ENCODE measurements at regions not wholly inside any gene's neighbourhood (a gene's known extent, or its start where the extent isn't known, plus 50 kb on each side); places are given as distances from the start of the nearest gene placed in this dataset.

- Histone ChIP-seq H3K23ac (ENCODE audit: low read depth, low read length) (peak overlapping the region; percentile 1; the same call in 1 of the 2 replicates), H3K9me3 (ENCODE audit: control insufficient read depth, insufficient read depth, low read length) (no peaks in the 10 kb centered on the region), H3K18ac (ENCODE audit: low read depth, low read length) (no peak overlapping the region), H3K9ac (ENCODE audit: low read depth, low read length) (no peak overlapping the region), H2AFZ (replicated peaks; ENCODE audit: low read length, poor library complexity) (peak overlapping the region; percentile 49), H3K4me1 (ENCODE audit: control insufficient read depth, insufficient read depth, low read length) (peaks cover 14% of the 10 kb centered on the region; the same call in 1 of the 2 replicates), H2AK9ac (replicated peaks; ENCODE audit: low read depth, low read length, poor library complexity) (no peak overlapping the region), H4K91ac (ENCODE audit: insufficient read depth, low read depth, low read length) (no peak overlapping the region), H3K36me3 (ENCODE audit: control insufficient read depth, insufficient read depth, low read length) (no peaks in the 10 kb centered on the region), H2BK120ac (ENCODE audit: low read depth, low read length) (no peak overlapping the region), H2BK5ac (ENCODE audit: low read depth, low read length, poor library complexity, severe bottlenecking) (no peak overlapping the region), H2BK20ac (ENCODE audit: low read depth, low read length) (no peak overlapping the region), H2AK5ac (ENCODE audit: low read depth, low read length) (no peak overlapping the region), H3K4me2 (ENCODE audit: low read depth, low read length) (no peak overlapping the region), H4K20me1 (ENCODE audit: insufficient read depth, low read length) (no peaks in the 10 kb centered on the region), H4K8ac (ENCODE audit: low read depth in 2 of 2, low read length in 2 of 2) (peak overlapping the region in 1 of 2 experiments; percentile 4; a peak in 1 of 4 replicates), H2BK15ac (ENCODE audit: low read depth, low read length) (no peak overlapping the region), H4K5ac (ENCODE audit: low read depth, low read length) (no peak overlapping the region), H3K27me3 (ENCODE audit: control insufficient read depth, insufficient read depth, low read length) (peaks cover 16% of the 10 kb centered on the region), H3K4me3 (ENCODE audit: insufficient read depth, low read depth, low read length) (no peak overlapping the region), H3K27ac (ENCODE audit: insufficient read depth, low read length) (no peak overlapping the region), H3K4ac (ENCODE audit: low read depth, low read length) (no peak overlapping the region), H3K56ac (ENCODE audit: extremely low read depth, insufficient read depth, low read length) (no peak overlapping the region), H3K9me1 (ENCODE audit: insufficient read depth, low read length) (no peaks in the 10 kb centered on the region; the same call in 1 of the 2 replicates), H3K14ac (replicated peaks; ENCODE audit: low read depth, low read length) (no peak overlapping the region), H3K79me1 (ENCODE audit: low read depth in 1 of 2, low read length in 2 of 2) (no peaks in the 10 kb centered on the region)
- no TSS peak for BruUV-seq (replicated peaks)
- ATAC-seq (ENCODE audit: low read depth): peak; percentile 79
- peak; percentile 83 for DNase-seq
- no peak for TF ChIP-seq FOS (IDR thresholded peaks at IDR 0.05; ENCODE audit: low read depth, low read length)
- no peak for TF ChIP-seq CEBPB (IDR thresholded peaks at IDR 0.05; ENCODE audit: low read depth, low read length)
- no peak for TF ChIP-seq ELK1 (IDR thresholded peaks at IDR 0.05; ENCODE audit: borderline replicate concordance, low read depth, low read length)
- no peak for TF ChIP-seq USF2 (IDR thresholded peaks at IDR 0.05; ENCODE audit: low read depth, low read length)
- no peak for TF ChIP-seq SMC3 (IDR thresholded peaks at IDR 0.05; ENCODE audit: low read depth, low read length)
- TF ChIP-seq RCOR1 (IDR thresholded peaks at IDR 0.05; ENCODE audit: insufficient replicate concordance, low read length): no peak
- TF ChIP-seq MXI1 (IDR thresholded peaks at IDR 0.05; ENCODE audit: borderline replicate concordance, low read depth, low read length): no peak
- no peak for TF ChIP-seq POLR2A (IDR thresholded peaks at IDR 0.05; ENCODE audit: low read depth, low read length)
- ChIA-PET POLR2A (ENCODE audit: unreplicated experiment) (no interaction called here), CTCF (interaction anchor here (1.0 to 1.4 kb wide), 2 partner anchors 21 to 27 kb away, joined by 3 to 4 read pairs; no protein-coding TSS in a partner anchor)
- dilution Hi-C loops (cut with HindIII; ENCODE audit: low sequenced_read_pairs, unreplicated experiment) (no loop called here), intact Hi-C loops (cut with micrococcal nuclease) (no loop called here), in situ Hi-C loops (cut with MboI; ENCODE audit: low sequenced_read_pairs) (no loop called here)
- no CpG with 5 or more reads among the region's 6 CpGs for WGBS, 2 experiments (ENCODE audit: extremely low coverage in 2 of 2, insufficient read length in 1 of 2)
Measured at GRCh38 chr20:23255716-23256385, 94.7 kb upstream of the NXT1 start.
